SK-N-MC (cell line): ENCODE measurements at regions not wholly inside any gene's neighbourhood (a gene's known extent, or its start where the extent isn't known, plus 50 kb on each side); places are given as distances from the start of the nearest gene placed in this dataset.

Experiments used
- EZH2 ChIP-seq: fragments of 200-600 bp; sonication (generic); IDR thresholded peaks from one replicate; pipeline ENCODE4 v1.6.1; 2017; ENCODE audit warnings: antibody characterized with exemption
- FOXP2 ChIP-seq: optimal IDR thresholded peaks from 2 replicates; pipeline ENCODE3; 2011; ENCODE audit warnings: mild to moderate bottlenecking, moderate library complexity; ENCODE audit not compliant: insufficient read depth; ENCODE audit errors: extremely low read length, control extremely low read depth
- POLR2AphosphoS5 ChIP-seq: IDR thresholded peaks from 2 replicates; pipeline ENCODE4 v1.6.1; 2012; ENCODE audit warnings: mild to moderate bottlenecking, low read depth, low read length, borderline replicate concordance

- no peak for TF ChIP-seq POLR2AphosphoS5
- TF ChIP-seq EZH2: no peak
- TF ChIP-seq FOXP2: no peak
Observed at GRCh38 chr4:18130256-18130655, 108.7 kb upstream of the LCORL start.
